H9 (cell line): ENCODE measurements at regions not wholly inside any gene's neighbourhood (a gene's known extent, or its start where the extent isn't known, plus 50 kb on each side); places are given as distances from the start of the nearest gene placed in this dataset.

Experiments used
- DNase-seq: peaks from one replicate; pipeline ENCODE4 v3.0.0-alpha.2; 2017
- H2AFZ ChIP-seq: one replicate; pipeline ENCODE4 v1.6.1; 2013; ENCODE audit warnings: mild to moderate bottlenecking, low read length, control low read depth, moderate library complexity
- H2AK5ac ChIP-seq: 2 replicates; pipeline ENCODE4 v1.6.1; 2013; ENCODE audit warnings: low read length, control low read depth, mixed read lengths; ENCODE audit not compliant: insufficient read length
- H2BK120ac ChIP-seq: one replicate; pipeline ENCODE4 v1.6.1; 2013; ENCODE audit warnings: low read depth, mild to moderate bottlenecking, low read length, control low read depth, inconsistent platforms; ENCODE audit not compliant: poor library complexity, severe bottlenecking
- H2BK12ac ChIP-seq: 2 replicates; pipeline ENCODE4 v1.6.1; 2013; ENCODE audit warnings: low read length, control low read depth, mixed read lengths, low read depth; ENCODE audit not compliant: insufficient read length
- H2BK15ac ChIP-seq: 2 replicates; pipeline ENCODE4 v1.6.1; 2013; ENCODE audit warnings: low read depth, low read length, control low read depth
- H2BK20ac ChIP-seq: one replicate; pipeline ENCODE4 v1.6.1; 2013; ENCODE audit warnings: low read depth, mild to moderate bottlenecking, low read length, control low read depth, inconsistent platforms; ENCODE audit not compliant: poor library complexity, severe bottlenecking
- H2BK5ac ChIP-seq: 2 replicates; pipeline ENCODE4 v1.6.1; 2013; ENCODE audit warnings: low read length, control low read depth, mixed read lengths; ENCODE audit not compliant: insufficient read length
- H3K14ac ChIP-seq: 2 replicates; pipeline ENCODE4 v1.6.1; 2013; ENCODE audit warnings: low read length, control low read depth; ENCODE audit not compliant: insufficient read depth
- H3K18ac ChIP-seq: 2 replicates; pipeline ENCODE4 v1.6.1; 2013; ENCODE audit warnings: low read depth, mild to moderate bottlenecking, mixed read lengths, low read length, control low read depth; ENCODE audit not compliant: insufficient read length
- H3K23ac ChIP-seq: 2 replicates; pipeline ENCODE4 v1.6.1; 2013; ENCODE audit warnings: low read length, control low read depth, mixed read lengths, low read depth; ENCODE audit not compliant: insufficient read length
- H3K23me2 ChIP-seq: 2 replicates; pipeline ENCODE4 v1.6.1; 2013; ENCODE audit warnings: low read depth, mild to moderate bottlenecking, mixed read lengths, low read length, control low read depth; ENCODE audit not compliant: insufficient read length, poor library complexity, severe bottlenecking
- H3K27ac ChIP-seq: 2 replicates; pipeline ENCODE4 v1.5.1; 2013; ENCODE audit warnings: low read length, control low read depth, mixed read lengths, low read depth; ENCODE audit not compliant: insufficient read length
- H3K27me3 ChIP-seq: 2 replicates; pipeline ENCODE4 v1.6.1; 2013; ENCODE audit warnings: low read length, control low read depth, inconsistent platforms; ENCODE audit not compliant: insufficient read depth
- H3K4ac ChIP-seq: 2 replicates; pipeline ENCODE4 v1.6.1; 2013; ENCODE audit warnings: low read depth, mild to moderate bottlenecking, control low read depth, inconsistent platforms, low read length, moderate library complexity
- H3K4me1 ChIP-seq: 2 replicates; pipeline ENCODE4 v1.6.1; 2013; ENCODE audit warnings: low read length, control low read depth, inconsistent platforms; ENCODE audit not compliant: insufficient read depth
- H3K4me2 ChIP-seq: 2 replicates; pipeline ENCODE4 v1.6.1; 2013; ENCODE audit warnings: low read length, control low read depth, mixed read lengths; ENCODE audit not compliant: insufficient read length, insufficient read depth
- H3K56ac ChIP-seq: 2 replicates; pipeline ENCODE4 v1.6.1; 2013; ENCODE audit warnings: low read depth, mild to moderate bottlenecking, mixed read lengths, low read length, control low read depth; ENCODE audit not compliant: insufficient read length
- H3K79me1 ChIP-seq: 2 replicates; pipeline ENCODE4 v1.6.1; 2013; ENCODE audit warnings: low read depth, mild to moderate bottlenecking, moderate library complexity, low read length, control low read depth, inconsistent platforms; ENCODE audit not compliant: insufficient read depth, poor library complexity, severe bottlenecking
- H3K79me2 ChIP-seq: 2 replicates; pipeline ENCODE4 v1.6.1; 2013; ENCODE audit warnings: low read length, control low read depth, inconsistent platforms; ENCODE audit not compliant: insufficient read depth
- H3K9ac ChIP-seq: 2 replicates; pipeline ENCODE4 v1.6.1; 2013; ENCODE audit warnings: low read length, control low read depth, mixed read lengths; ENCODE audit not compliant: insufficient read length; ENCODE audit errors: extremely low read depth
- H3K9me3 ChIP-seq: one replicate; pipeline ENCODE4 v1.6.1; 2013; ENCODE audit warnings: low read depth, low read length, inconsistent platforms; ENCODE audit not compliant: control insufficient read depth
- H3T11ph ChIP-seq: one replicate; pipeline ENCODE4 v1.6.1; 2013; ENCODE audit warnings: mild to moderate bottlenecking, low read length, control low read depth, inconsistent platforms
- H4K20me1 ChIP-seq: one replicate; pipeline ENCODE4 v1.6.1; 2013; ENCODE audit not compliant: control insufficient read depth, insufficient read length, insufficient read depth
- H4K5ac ChIP-seq: 2 replicates; pipeline ENCODE4 v1.6.1; 2013; ENCODE audit warnings: low read depth, mild to moderate bottlenecking, mixed read lengths, low read length, control low read depth; ENCODE audit not compliant: insufficient read length
- H4K8ac ChIP-seq: replicated peaks from 2 replicates; pipeline ENCODE4 v1.6.1; 2013; ENCODE audit warnings: low read length, control low read depth, mixed read lengths, low read depth; ENCODE audit not compliant: insufficient read length
- H4K91ac ChIP-seq: 2 replicates; pipeline ENCODE4 v1.6.1; 2013; ENCODE audit warnings: low read depth, mild to moderate bottlenecking, moderate library complexity, mixed read lengths, low read length, control low read depth; ENCODE audit not compliant: insufficient read length
- H3K27ac Mint-ChIP-seq, 3 experiments: 2 replicates in 2 of 3; 3 replicates in 1 of 3; pipeline ENCODE4 v1.8.0; 2020 to 2021; ENCODE audit warnings: mixed read lengths in 3 of 3, mild to moderate bottlenecking in 1 of 3, moderate library complexity in 1 of 3
- H3K27me3 Mint-ChIP-seq: 2 replicates; pipeline ENCODE4 v1.8.0; 2021; ENCODE audit warnings: low read depth, mild to moderate bottlenecking, moderate library complexity, mixed read lengths
- H3K36me3 Mint-ChIP-seq, 3 experiments: 2 replicates in 2 of 3; 3 replicates in 1 of 3; pipeline ENCODE4 v1.8.0; 2020 to 2021; ENCODE audit warnings: low read depth in 3 of 3, mixed read lengths in 3 of 3; ENCODE audit not compliant: insufficient read depth in 1 of 3
- H3K4me1 Mint-ChIP-seq, 2 experiments: 2 replicates each; pipeline ENCODE4 v1.8.0; 2020; ENCODE audit warnings: mixed read lengths in 2 of 2
- H3K4me3 Mint-ChIP-seq, 2 experiments: 2 replicates in 1 of 2; 3 replicates in 1 of 2; pipeline ENCODE4 v1.8.0; 2020 to 2021; ENCODE audit warnings: mild to moderate bottlenecking in 2 of 2, mixed read lengths in 2 of 2, moderate library complexity in 1 of 2
- H3K9me3 Mint-ChIP-seq, 2 experiments: 2 replicates in 1 of 2; 3 replicates in 1 of 2; pipeline ENCODE4 v1.8.0; 2020; ENCODE audit warnings: mild to moderate bottlenecking in 2 of 2, mixed read lengths in 2 of 2, moderate library complexity in 1 of 2
- WGBS: extraction: QIAGEN DNeasy Blood & Tissue Kit; methylation state at CpG from one replicate; pipeline ENCODE4 v1.1.7; 2013; ENCODE audit warnings: missing lambda C conversion rate, low lambda C conversion rate, mixed read lengths; ENCODE audit not compliant: insufficient read length; ENCODE audit errors: extremely low coverage; 5-methylcytosine and 5-hydroxymethylcytosine counted together
- TF ChIP-seq, protein P1 (sequence below): fragments of 200-600 bp; sonication (generic); conservative IDR thresholded peaks from 3 replicates; pipeline ENCODE4 v1.8.0; 2021; ENCODE audit warnings: antibody characterized with exemption, mild to moderate bottlenecking

DNA sequence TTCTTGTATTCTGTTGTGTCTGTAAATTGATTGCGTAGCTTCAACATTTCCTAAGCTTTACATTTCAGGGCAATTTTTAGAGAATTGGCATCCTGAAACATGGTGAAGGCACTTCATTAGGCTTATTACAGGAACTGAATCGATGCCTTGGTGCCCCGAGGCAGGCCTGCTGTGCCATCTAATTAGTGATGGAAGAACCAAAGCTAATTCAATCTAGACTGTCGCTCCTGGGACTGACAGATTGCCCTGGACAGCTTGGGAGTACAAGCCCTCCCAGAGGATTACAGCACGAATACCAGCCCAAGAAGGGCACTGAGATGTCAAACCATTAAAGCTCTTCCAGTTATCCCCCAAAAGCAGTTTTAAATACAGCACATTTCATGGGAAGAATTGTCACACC is 243.2 kb upstream of the ZC3H12C start:
- Histone ChIP-seq H2AK5ac (no peak overlapping the region), H2BK12ac (no peak overlapping the region), H2BK15ac (no peak overlapping the region), H4K91ac (no peak overlapping the region), H2BK5ac (no peak overlapping the region), H2BK120ac (no peak overlapping the region), H3K9ac (no peak overlapping the region), H3K56ac (no peak overlapping the region), H3K18ac (no peak overlapping the region), H3K23me2 (no peaks in the 10 kb centered on the region), H4K5ac (no peak overlapping the region), H3K79me2 (no peaks in the 10 kb centered on the region), H3K27ac (no peak overlapping the region), H3K14ac (no peak overlapping the region), H3K9me3 (no peaks in the 10 kb centered on the region), H3K4me1 (no peaks in the 10 kb centered on the region), H3K23ac (no peak overlapping the region), H4K8ac (no peak overlapping the region), H3K4me2 (no peak overlapping the region), H3K79me1 (no peaks in the 10 kb centered on the region), H2AFZ (no peak overlapping the region), H3K27me3 (no peaks in the 10 kb centered on the region), H3T11ph (no peak overlapping the region), H3K4ac (no peak overlapping the region), H4K20me1 (no peaks in the 10 kb centered on the region), H2BK20ac (no peak overlapping the region)
- no peaks in the 10 kb centered on the region for H3K27me3 Mint-ChIP-seq
- no peak overlapping the region for H3K27ac Mint-ChIP-seq
- no peaks in the 10 kb centered on the region for H3K9me3 Mint-ChIP-seq
- WGBS = no CpG with 5 or more reads among the region's 5 CpGs
- H3K4me3 Mint-ChIP-seq = no peak overlapping the region
- TF ChIP-seq, protein P1, sequence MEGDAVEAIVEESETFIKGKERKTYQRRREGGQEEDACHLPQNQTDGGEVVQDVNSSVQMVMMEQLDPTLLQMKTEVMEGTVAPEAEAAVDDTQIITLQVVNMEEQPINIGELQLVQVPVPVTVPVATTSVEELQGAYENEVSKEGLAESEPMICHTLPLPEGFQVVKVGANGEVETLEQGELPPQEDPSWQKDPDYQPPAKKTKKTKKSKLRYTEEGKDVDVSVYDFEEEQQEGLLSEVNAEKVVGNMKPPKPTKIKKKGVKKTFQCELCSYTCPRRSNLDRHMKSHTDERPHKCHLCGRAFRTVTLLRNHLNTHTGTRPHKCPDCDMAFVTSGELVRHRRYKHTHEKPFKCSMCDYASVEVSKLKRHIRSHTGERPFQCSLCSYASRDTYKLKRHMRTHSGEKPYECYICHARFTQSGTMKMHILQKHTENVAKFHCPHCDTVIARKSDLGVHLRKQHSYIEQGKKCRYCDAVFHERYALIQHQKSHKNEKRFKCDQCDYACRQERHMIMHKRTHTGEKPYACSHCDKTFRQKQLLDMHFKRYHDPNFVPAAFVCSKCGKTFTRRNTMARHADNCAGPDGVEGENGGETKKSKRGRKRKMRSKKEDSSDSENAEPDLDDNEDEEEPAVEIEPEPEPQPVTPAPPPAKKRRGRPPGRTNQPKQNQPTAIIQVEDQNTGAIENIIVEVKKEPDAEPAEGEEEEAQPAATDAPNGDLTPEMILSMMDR = no peak
- H3K4me1 Mint-ChIP-seq = no peaks in the 10 kb centered on the region
- no peak for DNase-seq
- H3K36me3 Mint-ChIP-seq = no peaks in the 10 kb centered on the region
